ENCODE measurements at regions not wholly inside any gene's neighbourhood (a gene's known extent, or its start where the extent isn't known, plus 50 kb on each side); places are given as distances from the start of the nearest gene placed in this dataset.

DNA sequence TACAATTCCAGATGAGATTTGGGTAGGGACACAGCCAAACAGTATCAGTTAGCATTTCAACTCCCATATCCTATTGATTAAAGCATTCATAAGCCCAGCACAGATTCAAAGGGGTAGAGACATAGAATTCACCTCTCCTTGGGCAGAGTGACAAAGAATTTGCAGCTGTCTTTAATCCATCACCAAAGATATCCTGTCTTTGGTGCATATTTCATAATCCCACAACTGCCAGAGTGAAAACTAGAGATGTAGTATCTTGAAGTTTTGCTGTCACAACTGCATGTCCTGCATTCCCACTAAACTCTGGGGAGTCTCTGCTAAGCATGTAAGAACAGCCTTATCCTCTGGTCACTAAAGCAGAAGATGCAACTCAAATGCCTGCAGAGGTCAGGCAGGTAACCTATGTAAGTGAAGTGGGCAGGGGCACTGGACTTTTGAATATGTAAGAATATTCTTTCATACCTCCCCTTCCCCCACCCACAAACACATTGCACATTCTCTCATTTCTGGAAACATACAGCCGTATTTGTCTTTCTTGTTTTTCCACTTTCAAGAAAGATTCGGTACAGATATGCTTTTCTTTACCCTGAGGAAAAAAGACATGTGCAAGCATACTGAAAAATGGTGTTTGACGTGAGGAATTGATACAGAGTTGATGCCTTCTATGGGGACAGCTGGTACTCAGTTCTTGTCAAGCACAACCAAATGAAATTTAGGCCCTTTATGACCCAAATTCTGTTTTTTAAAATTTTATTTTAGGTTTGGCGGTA is 283.1 kb downstream of the SP3 start:
- H3F3A ChIP-seq (ENCODE audit: insufficient read depth): no peaks in the 10 kb centered on the region
- no peak overlapping the region for H2AFZ ChIP-seq (ENCODE audit: low read depth, low read length, severe bottlenecking)
- H3K36me3 ChIP-seq (ENCODE audit: low read length): no peaks in the 10 kb centered on the region
- no peak overlapping the region for H3K4me3 ChIP-seq (ENCODE audit: insufficient read depth, low read length, poor library complexity, severe bottlenecking)
- no peaks in the 10 kb centered on the region for H3K9me3 ChIP-seq (ENCODE audit: insufficient read depth, low read length)
- H3K27ac ChIP-seq (ENCODE audit: low read depth, low read length): no peak overlapping the region
- no peak overlapping the region for H3K9ac ChIP-seq (ENCODE audit: low read length)
- H4K20me1 ChIP-seq (ENCODE audit: low read depth, low read length): no peaks in the 10 kb centered on the region
- H3K27me3 ChIP-seq (ENCODE audit: low read length): no peaks in the 10 kb centered on the region
- H3K79me2 ChIP-seq (ENCODE audit: insufficient read depth, low read length): no peaks in the 10 kb centered on the region
- TF ChIP-seq EZH2phosphoT487 (conservative IDR thresholded peaks at IDR 0.05; ENCODE audit: low read length): no peak
- TF ChIP-seq, protein P1, sequence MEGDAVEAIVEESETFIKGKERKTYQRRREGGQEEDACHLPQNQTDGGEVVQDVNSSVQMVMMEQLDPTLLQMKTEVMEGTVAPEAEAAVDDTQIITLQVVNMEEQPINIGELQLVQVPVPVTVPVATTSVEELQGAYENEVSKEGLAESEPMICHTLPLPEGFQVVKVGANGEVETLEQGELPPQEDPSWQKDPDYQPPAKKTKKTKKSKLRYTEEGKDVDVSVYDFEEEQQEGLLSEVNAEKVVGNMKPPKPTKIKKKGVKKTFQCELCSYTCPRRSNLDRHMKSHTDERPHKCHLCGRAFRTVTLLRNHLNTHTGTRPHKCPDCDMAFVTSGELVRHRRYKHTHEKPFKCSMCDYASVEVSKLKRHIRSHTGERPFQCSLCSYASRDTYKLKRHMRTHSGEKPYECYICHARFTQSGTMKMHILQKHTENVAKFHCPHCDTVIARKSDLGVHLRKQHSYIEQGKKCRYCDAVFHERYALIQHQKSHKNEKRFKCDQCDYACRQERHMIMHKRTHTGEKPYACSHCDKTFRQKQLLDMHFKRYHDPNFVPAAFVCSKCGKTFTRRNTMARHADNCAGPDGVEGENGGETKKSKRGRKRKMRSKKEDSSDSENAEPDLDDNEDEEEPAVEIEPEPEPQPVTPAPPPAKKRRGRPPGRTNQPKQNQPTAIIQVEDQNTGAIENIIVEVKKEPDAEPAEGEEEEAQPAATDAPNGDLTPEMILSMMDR (IDR thresholded peaks at IDR 0.05; ENCODE audit: insufficient read depth, low read length, poor library complexity, severe bottlenecking): no peak
- H3K9me2 ChIP-seq (replicated peaks; ENCODE audit: insufficient read depth, low read length): no peaks in the 10 kb centered on the region
- no peak overlapping the region for H3K4me2 ChIP-seq (ENCODE audit: low read depth, low read length, poor library complexity, severe bottlenecking)

DNA sequence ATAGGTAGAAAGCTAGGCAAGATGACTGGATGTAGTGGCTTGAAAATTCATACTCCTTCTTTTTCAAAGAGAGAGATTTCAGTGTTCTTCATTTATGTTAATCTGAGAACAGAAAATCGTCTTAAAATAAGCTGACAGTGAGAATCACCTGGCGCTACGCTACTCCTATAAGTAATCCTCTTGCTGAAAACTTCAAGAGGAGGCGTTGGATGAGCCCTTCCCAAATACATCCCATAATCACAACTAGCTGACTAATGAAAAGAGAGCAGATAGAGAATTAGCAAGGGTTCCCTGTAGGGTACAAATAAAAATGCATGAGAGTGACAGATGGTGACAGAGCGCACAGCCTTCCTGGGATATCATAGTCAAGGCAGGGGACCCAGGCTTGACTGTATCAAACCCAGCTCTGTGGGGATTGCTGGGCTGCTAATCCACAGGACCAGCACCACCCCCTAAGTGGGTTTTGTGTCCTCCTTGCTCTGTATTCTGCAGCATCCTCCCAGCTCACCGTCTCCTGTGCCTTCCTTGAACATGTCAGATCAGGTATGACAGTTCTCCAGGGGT is 280.2 kb downstream of the SP3 start:
- Histone ChIP-seq H3K36me3 (ENCODE audit: low read length) (no peaks in the 10 kb centered on the region), H3K79me2 (ENCODE audit: insufficient read depth, low read length) (no peaks in the 10 kb centered on the region), H3F3A (ENCODE audit: insufficient read depth) (no peaks in the 10 kb centered on the region), H3K9me3 (ENCODE audit: insufficient read depth, low read length) (no peaks in the 10 kb centered on the region), H3K27me3 (ENCODE audit: low read length) (no peaks in the 10 kb centered on the region), H3K27ac (ENCODE audit: low read depth, low read length) (no peak overlapping the region), H4K20me1 (ENCODE audit: low read depth, low read length) (no peaks in the 10 kb centered on the region), H3K9me2 (replicated peaks; ENCODE audit: insufficient read depth, low read length) (no peaks in the 10 kb centered on the region), H3K4me2 (ENCODE audit: low read depth, low read length, poor library complexity, severe bottlenecking) (no peak overlapping the region), H2AFZ (ENCODE audit: low read depth, low read length, severe bottlenecking) (no peak overlapping the region), H3K9ac (ENCODE audit: low read length) (no peak overlapping the region), H3K4me3 (ENCODE audit: insufficient read depth, low read length, poor library complexity, severe bottlenecking) (no peak overlapping the region)
- TF ChIP-seq, protein P1 (IDR thresholded peaks at IDR 0.05; ENCODE audit: insufficient read depth, low read length, poor library complexity, severe bottlenecking): no peak
- no peak for TF ChIP-seq EZH2phosphoT487 (conservative IDR thresholded peaks at IDR 0.05; ENCODE audit: low read length)

DNA sequence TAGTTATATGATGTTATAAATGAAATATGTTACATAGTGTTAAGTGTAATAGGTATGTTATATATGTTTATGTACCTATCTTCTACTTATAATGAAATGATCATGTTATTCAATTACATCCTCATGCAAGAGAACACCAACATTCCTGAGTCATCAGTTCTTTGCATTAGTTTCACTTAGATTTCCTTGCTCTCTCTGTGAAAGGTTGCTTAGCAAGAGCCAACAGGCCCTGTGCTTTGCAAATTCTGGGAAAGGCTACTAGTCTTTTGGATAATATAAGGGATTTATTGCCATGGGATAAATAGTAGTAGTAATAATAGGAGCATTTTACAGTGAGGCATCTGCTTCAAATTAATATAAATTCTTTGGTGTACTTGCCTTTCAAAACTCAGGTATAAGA is 274.8 kb downstream of the SP3 start:
- Histone ChIP-seq H3F3A (ENCODE audit: insufficient read depth) (no peaks in the 10 kb centered on the region), H3K27ac (ENCODE audit: low read depth, low read length) (no peak overlapping the region), H3K36me3 (ENCODE audit: low read length) (no peaks in the 10 kb centered on the region), H2AFZ (ENCODE audit: low read depth, low read length, severe bottlenecking) (no peak overlapping the region), H3K9ac (ENCODE audit: low read length) (no peak overlapping the region), H3K9me3 (ENCODE audit: insufficient read depth, low read length) (no peaks in the 10 kb centered on the region), H3K4me2 (ENCODE audit: low read depth, low read length, poor library complexity, severe bottlenecking) (no peak overlapping the region), H3K79me2 (ENCODE audit: insufficient read depth, low read length) (no peaks in the 10 kb centered on the region), H3K4me3 (ENCODE audit: insufficient read depth, low read length, poor library complexity, severe bottlenecking) (no peak overlapping the region), H3K27me3 (ENCODE audit: low read length) (no peaks in the 10 kb centered on the region), H4K20me1 (ENCODE audit: low read depth, low read length) (no peaks in the 10 kb centered on the region), H3K9me2 (replicated peaks; ENCODE audit: insufficient read depth, low read length) (no peaks in the 10 kb centered on the region)
- TF ChIP-seq, protein P1 (IDR thresholded peaks at IDR 0.05; ENCODE audit: insufficient read depth, low read length, poor library complexity, severe bottlenecking): no peak
